ENCODE measurements at regions not wholly inside any gene's neighbourhood (a gene's known extent, or its start where the extent isn't known, plus 50 kb on each side); places are given as distances from the start of the nearest gene placed in this dataset.
"Not testable (repeated sequence)": the region's sequence is repeated elsewhere in the genome, so short reads cannot be mapped to it uniquely, and the experiment has no call there.

DNA sequence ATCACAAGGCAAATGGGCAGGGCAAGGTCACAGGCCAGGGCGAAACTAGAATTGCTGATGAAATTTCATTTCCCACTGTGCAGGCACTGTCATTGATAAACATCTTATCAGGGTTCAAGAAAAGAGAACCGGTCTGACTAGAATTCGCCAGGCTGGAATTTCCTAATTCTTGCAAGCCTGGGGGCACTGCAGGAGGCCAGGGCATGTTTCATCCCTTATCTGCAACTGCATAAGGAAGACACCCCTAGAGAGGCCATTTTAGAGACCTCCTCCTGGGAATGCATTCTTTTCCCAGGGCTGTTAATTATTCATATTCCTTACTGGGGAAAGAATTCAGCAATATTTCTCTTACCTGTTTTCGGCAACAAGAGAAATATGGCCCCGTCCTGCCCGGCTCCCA, 266.2 kb upstream of the CYLC2 start:
- no peak for DNase-seq (ENCODE audit: low read depth)

DNA sequence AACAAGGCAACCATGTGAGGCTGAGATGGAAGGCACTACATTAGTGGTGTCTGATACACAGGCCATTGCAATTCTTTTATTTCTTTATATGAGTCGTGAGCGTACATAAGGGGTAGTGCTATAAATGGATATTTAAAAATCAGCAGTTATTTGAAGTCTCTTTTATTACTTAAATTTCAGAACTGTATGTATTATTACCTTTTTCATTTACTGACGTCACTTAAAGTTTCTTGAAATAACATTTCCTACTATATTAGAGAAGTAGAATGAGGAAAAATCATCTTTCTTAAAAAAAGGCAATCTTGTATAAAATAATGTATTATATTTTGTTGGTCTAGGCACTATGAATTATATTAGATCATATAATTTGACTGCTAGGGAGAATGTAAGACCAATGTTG, 280.9 kb upstream of the CYLC2 start:
- DNase-seq (ENCODE audit: low read depth) = no peak

DNA sequence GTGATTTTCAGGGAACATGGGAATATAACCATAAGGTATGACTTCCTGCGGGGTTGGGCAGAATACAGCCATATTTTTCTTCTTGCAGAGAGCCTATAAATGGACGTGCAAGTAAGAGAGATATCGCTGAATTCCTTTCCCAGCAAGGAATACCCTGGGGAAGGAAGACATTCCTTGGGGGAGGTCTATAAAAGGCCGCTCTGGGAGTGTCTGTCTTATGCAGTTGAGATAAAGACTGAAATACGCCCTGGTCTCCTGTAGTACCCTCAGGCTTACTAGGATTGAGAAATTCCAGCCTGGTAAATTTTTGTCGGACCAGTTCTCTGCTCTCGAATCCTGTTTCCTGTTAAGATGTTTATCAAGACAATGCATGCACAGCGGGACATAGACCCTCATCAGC, 282.2 kb upstream of the CYLC2 start:
- not testable (repeated sequence) for DNase-seq (ENCODE audit: low read depth)

- no peak for DNase-seq (ENCODE audit: low read depth)
These were observed 294.2 kb upstream of the CYLC2 start for GRCh38 chr9:102700936-102701335.

- no peak for DNase-seq (ENCODE audit: low read depth)
These were observed 325.9 kb upstream of the CYLC2 start for GRCh38 chr9:102669220-102669619.

DNA sequence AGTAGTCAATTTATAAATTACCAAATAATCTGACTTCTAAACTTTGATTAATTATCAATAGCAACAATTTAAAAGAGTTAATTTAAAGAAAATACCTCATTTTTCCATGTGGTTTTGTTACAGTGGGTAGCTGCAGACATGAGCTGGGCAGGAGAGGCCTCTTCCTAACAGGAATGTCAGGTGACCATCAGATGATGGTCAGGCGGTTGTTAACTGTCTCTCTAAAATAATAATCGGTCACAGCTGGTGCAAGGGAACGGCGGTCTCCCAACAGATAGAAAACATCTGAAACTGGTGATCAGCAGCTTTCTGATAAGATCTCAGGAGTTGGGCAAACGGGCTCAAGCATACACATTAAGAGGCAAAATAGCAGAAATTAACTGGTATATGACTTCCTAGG, 342.7 kb upstream of the CYLC2 start:
- no peak for DNase-seq (ENCODE audit: low read depth)

DNA sequence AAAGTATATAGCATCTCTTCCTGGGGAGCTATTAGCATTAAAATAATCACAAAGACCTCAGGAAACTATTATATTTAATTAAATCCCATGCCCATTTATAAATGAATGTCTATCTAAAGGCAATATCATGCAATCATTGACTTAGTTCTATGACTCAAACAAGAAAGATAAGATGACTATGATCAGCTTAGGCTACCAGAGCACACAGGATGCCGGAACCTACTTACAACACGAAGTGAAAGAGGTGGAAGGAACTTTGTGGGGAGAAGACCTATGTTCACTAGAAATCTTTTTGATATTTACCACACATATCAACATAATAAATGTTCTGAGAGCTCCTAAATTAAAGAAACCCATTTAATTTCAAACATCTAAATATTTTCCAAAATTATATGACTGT, 344.2 kb upstream of the CYLC2 start:
- no peak for DNase-seq (ENCODE audit: low read depth)

DNA sequence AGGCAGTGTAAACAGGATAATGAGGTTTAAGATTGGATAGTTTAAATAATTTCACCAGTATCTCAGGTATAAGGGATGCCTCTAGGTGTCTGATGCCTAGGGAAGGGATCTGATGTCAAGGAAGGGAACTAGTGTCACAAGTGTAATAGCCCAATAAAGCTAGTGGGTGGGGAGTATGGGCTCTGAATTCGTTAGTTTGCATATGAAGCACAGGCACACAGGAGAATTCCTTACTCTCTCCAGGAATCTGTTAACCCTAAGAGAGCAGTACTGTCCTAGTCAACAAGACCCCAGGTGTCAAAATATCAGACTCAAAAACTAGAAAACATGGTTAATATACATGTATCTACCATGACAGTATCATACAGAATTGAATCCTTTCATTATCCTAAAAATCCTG, 352.5 kb upstream of the CYLC2 start:
- DNase-seq (ENCODE audit: low read depth) = no peak

DNA sequence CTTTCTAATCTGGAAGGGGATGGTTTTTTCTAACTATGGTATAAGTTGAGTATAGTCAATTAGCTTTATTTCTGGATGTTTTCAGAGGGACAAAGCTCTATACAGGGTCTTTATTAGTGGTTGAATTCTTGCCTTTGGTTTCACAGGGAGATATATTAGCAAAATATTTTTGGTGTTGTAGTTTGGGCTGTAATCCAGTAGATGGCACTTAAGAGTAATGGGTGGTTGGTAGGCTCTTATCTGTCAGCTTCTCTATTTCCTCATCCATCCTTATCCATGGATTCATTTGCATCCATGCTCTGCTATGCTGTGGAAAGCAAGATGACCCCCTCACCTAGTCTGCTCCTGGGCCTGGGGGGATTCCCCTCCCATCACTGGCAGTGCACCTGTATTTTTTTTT, 363.6 kb upstream of the CYLC2 start:
- no peak for DNase-seq (ENCODE audit: low read depth)

DNA sequence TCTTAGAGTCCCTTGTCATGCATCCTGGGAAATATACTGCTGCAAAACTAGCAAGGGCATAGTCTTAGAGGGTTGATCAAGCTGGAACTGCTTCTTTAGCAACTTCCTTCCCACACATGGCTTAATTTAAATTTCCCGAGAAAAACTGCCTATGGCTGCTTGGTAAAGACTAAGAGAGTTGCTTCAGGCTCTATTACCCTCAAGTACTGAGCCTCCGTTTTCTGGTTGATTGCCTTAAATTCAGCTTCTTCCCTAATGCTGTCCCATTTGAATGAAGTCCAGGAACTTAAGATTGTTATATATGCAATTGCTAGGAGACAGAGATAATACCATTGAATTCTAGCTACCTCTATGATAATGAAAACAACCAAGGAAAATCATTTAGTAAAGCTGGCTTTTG, 385.7 kb upstream of the CYLC2 start:
- DNase-seq (ENCODE audit: low read depth) = no peak

DNA sequence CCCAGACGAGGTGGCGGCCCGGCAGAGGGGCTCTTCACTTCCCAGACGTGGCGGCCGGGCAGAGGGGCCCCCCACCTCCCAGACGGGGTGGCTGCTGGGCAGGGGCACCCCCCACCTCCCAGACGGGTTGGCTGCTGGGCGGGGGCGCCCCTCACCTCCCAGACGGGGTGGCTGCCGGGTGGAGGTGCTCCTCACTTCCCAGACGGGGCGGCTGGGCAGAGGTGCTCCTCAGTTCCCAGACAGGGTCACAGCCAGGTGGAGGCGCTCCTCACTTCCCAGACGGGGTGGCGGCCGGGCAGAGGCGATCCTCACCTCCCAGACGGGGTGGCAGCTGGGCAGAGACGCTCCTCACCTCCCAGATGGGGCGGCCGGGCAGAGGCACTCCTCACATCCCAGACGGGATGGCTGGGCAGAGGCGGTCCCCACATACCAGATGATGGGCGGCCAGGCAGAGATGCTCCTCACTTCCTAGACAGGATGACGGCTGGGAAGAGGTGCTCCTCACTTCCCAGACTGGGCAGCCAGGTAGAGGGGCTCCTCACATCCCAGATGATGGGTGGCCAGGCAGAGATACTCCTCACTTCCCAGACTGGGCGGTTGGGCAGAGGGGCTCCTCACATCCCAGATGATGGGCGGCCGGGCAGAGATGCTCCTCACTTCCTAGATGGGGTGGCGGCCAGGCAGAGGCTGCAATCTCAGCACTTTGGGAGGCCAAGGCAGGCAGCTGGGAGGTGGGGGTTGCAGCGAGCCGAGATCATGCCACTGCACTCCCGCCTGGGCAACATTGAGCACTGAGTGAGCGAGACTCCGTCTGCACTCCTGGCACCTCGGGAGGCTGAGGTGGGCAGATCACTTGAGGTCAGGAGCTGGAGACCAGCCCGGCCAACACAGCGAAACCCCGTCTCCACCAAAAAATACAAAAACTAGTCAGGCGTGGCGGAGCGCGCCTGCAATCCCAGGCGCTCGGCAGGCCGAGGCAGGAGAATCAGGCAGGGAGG, 391.6 kb upstream of the CYLC2 start:
- not testable (repeated sequence) for DNase-seq (ENCODE audit: low read depth)

GRCh38 chr9:102594241-102594640, 400.9 kb upstream of the CYLC2 start:
- DNase-seq (ENCODE audit: low read depth) = no peak

- no peak for DNase-seq (ENCODE audit: low read depth)
These were observed 407.9 kb upstream of the CYLC2 start for GRCh38 chr9:102587281-102587680.

- DNase-seq (ENCODE audit: low read depth) = no peak
These were observed 425.7 kb upstream of the CYLC2 start for GRCh38 chr9:102569436-102569835.

DNA sequence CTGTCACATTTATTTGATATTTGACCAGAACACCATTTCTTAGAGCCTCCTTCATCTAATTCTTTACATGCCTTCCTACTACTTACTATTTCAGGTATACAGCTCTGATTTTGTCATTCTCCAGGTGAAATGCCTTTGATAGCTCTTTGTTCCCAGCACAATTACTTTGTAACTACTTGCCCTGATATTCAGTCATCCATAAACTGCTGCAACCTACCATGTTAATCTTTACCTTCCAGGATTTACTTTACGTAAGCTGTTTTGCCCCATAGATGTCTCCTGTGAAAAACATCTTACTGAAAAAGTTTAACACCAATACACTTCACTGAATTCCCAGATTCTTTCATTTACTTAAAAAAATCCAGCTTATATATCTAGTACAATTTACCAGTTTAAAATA, 443.8 kb upstream of the CYLC2 start:
- DNase-seq (ENCODE audit: low read depth) = no peak

- DNase-seq (ENCODE audit: low read depth) = no peak
These were observed 444.2 kb upstream of the CYLC2 start for GRCh38 chr9:102550886-102551285.

DNA sequence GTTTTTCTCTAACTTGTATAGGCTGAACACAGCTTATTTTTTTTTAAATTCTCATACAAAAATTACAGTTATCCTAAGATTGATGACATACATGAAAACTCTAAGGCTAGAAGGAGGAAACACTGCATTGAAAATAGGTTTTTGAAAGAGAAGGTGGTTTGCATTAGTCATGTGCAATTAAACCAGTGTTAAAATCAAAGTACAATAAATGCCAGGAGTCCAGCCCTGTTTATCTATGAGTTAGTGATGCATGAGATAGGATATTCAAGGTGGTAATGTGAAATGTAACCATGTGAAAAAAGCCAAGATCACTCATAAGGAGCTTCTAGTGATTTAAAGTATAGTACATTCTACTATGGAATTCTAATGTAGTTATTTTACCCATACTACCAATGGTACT, 444.9 kb upstream of the CYLC2 start:
- DNase-seq (ENCODE audit: low read depth) = no peak

DNA sequence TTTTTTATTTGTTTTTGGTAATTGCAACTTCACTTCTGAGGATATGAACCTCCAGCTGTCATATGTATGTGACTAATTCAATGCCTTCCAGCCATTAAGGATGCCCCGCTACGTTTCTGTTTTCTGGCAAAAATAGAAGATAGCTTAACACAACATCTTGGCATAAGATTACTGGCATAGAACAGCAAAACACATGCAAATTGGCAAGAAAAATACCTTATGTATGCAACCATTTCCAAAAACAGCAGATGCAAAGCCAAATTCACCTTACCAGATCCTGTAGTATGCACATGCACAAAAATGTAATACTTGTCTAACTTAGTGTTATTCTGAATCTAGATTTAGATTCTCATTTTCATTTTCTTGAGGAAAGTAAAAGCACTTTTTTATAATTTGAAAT, 461.1 kb upstream of the CYLC2 start:
- no peak for DNase-seq (ENCODE audit: low read depth)

- DNase-seq (ENCODE audit: low read depth) = no peak
These were observed 473.9 kb upstream of the CYLC2 start for GRCh38 chr9:102521097-102521755.

DNA sequence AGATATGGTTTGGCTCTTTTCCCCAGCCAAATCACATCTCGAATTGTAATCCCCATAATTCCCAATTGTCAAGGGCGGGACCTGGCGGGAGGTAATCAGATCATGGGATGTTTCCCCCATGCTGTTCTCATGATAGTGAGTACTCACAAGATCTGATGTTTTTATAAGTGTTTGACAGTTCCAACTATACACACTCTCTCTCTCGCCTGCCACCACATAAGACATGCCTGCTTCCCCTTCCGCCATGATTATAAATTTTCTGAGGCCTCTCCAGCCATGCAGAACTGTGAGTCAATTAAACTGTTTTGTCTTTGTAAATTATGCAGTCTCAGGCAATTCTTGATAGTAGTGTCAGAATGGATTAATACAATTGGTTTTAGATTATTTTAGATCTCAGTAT, 475.7 kb upstream of the CYLC2 start:
- no peak for DNase-seq (ENCODE audit: low read depth)

DNA sequence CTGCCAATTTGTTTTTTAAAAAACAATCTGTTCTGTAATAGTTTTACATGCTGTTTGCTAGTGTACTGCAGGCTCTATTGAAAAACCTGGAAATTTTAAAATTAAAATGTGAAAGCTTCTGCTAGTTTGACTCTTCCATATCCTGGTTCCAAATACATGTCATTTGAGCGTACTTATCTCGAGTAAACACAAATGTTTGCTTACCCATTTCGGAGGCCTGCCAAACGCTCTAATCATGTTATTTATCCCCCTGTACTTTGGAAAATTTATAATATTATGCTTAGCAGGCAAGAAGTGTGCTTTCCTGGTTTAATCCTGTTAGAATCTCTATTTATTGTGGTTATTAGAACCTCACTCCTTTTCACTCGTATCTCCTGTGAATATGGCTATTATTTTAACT, 476.8 kb upstream of the CYLC2 start:
- DNase-seq (ENCODE audit: low read depth) = no peak

DNA sequence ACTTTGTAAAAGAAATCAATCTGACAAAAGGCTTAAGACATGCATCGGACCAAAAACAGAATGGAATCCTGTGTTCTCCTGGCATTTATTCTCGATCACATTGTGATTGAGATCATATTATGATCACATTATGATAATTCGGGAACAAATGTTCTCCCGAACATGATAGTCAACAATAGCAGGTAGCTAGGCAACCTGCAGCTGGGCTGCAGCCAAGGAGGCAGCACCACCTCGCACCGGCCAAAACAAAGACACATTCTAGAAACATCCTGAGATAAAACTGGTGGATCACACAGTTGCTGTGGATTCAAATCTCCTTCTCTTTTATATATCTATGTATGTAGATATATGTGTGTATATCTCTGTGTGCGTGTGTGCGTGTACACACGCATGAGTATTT, 480.6 kb upstream of the CYLC2 start:
- no peak for DNase-seq (ENCODE audit: low read depth)

DNA sequence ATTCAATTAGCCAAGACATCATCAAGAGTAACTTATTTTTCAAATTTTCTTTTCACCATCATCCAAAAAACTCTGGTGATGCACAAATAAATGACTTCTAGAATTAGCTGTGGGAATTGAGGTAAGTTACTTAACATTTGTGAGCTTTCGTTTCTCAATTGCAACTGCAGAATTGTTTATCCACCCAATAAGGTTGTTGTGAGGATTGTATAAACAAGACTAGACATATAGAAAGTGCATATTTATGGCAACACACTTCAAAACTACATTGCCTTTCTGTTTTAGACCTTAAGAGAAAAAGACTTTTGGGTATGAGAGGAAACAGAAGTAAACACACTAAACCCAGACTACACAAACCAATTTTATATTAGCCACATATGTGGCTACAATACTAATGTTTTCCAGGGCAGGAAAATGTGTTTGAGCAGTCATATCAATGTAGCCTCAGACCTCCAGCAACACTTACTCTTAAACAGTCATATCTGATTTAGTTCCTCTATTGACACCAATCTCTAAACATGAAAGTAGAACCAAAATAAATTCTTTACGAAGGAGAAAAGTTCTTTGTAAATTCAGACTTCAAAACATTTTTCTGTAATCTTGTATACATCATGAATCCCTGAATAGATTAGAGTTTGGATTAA, 488.0 kb upstream of the CYLC2 start:
- DNase-seq (ENCODE audit: low read depth) = no peak
